ENCODE measurements at regions not wholly inside any gene's neighbourhood (a gene's known extent, or its start where the extent isn't known, plus 50 kb on each side); places are given as distances from the start of the nearest gene placed in this dataset.

DNA sequence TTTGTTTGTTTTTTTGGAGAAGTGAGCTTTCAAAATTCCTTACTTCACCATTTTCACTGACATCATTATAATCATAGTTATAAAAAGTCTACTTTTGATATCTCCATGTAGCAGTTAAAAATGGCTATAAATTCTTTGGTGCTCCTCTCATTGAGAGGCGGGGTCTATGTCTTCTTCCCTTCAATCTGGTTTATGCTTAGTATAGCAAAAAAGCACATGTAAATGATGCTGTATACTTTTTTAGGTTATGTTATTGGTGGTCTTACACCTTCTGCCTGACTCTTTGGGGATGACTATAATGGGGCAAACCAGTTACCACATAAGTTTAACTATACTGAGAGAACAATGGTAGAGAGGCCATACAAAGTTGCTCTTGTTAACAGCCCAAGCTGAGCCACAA, 289.6 kb downstream of the EPM2A start:
- no peaks in the 10 kb centered on the region for H3K27me3 ChIP-seq (replicated peaks in 1 of 4; ENCODE audit: control extremely low read depth in 1 of 4, control insufficient read depth in 3 of 4, insufficient read depth in 4 of 4, low read length in 3 of 4)
- peaks cover 0 to 14% (median 5%) of the 10 kb centered on the region in 3 donors for H3K9me3 ChIP-seq (ENCODE audit: control extremely low read depth in 1 of 3, control insufficient read depth in 2 of 3, insufficient read depth in 1 of 3, low read length in 2 of 3)
- intact Hi-C loops (cut with micrococcal nuclease): no loop called here
- H3K9ac ChIP-seq (ENCODE audit: low read length): no peak overlapping the region
- WGBS (ENCODE audit: insufficient coverage): no CpG with 5 or more reads among the region's 1 CpG
- H3K4me2 ChIP-seq (replicated peaks; ENCODE audit: low read depth, low read length, poor library complexity, severe bottlenecking): no peak overlapping the region
- H3K27ac Mint-ChIP-seq: no peak overlapping the region
- H2AFZ ChIP-seq (ENCODE audit: insufficient read depth, low read depth, low read length, poor library complexity, severe bottlenecking): no peak overlapping the region
- DNase-seq (no peak), ATAC-seq (ENCODE audit: low read depth) (no peak)
- H3K4me1 Mint-ChIP-seq: no peaks in the 10 kb centered on the region
- H3K4me3 Mint-ChIP-seq: no peak overlapping the region
- peaks cover 18% of the 10 kb centered on the region for H3K9me3 Mint-ChIP-seq (ENCODE audit: insufficient read depth)
- POLR2A ChIA-PET: no interaction called here
- H3K36me3 ChIP-seq (replicated peaks in 1 of 2; ENCODE audit: control extremely low read depth in 1 of 2, control insufficient read depth in 1 of 2, extremely low read depth in 1 of 2, insufficient read depth in 2 of 2, low read length in 1 of 2): no peaks in the 10 kb centered on the region
- no peaks in the 10 kb centered on the region for H3K27me3 Mint-ChIP-seq
- H4K20me1 ChIP-seq (ENCODE audit: control insufficient read depth, insufficient read depth, low read length, poor library complexity, severe bottlenecking): no peaks in the 10 kb centered on the region
- no peaks in the 10 kb centered on the region for H3K79me2 ChIP-seq (ENCODE audit: control insufficient read depth, insufficient read depth, low read length)
- no peak overlapping the region for H3K4me3 ChIP-seq (ENCODE audit: control extremely low read depth in 1 of 5, extremely low read depth in 1 of 5, insufficient read depth in 1 of 5, low read depth in 2 of 5, low read length in 4 of 5)
- H3K4me1 ChIP-seq (ENCODE audit: control insufficient read depth in 2 of 2, insufficient read depth in 2 of 2, low read length in 2 of 2): no peaks in the 10 kb centered on the region
- no peak overlapping the region for H3K27ac ChIP-seq (ENCODE audit: low read length in 2 of 2)
- CTCF ChIA-PET: no interaction called here
- TF ChIP-seq, protein P1, sequence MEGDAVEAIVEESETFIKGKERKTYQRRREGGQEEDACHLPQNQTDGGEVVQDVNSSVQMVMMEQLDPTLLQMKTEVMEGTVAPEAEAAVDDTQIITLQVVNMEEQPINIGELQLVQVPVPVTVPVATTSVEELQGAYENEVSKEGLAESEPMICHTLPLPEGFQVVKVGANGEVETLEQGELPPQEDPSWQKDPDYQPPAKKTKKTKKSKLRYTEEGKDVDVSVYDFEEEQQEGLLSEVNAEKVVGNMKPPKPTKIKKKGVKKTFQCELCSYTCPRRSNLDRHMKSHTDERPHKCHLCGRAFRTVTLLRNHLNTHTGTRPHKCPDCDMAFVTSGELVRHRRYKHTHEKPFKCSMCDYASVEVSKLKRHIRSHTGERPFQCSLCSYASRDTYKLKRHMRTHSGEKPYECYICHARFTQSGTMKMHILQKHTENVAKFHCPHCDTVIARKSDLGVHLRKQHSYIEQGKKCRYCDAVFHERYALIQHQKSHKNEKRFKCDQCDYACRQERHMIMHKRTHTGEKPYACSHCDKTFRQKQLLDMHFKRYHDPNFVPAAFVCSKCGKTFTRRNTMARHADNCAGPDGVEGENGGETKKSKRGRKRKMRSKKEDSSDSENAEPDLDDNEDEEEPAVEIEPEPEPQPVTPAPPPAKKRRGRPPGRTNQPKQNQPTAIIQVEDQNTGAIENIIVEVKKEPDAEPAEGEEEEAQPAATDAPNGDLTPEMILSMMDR (IDR thresholded peaks at IDR 0.05): no peak
- no peak for TF ChIP-seq EZH2 (IDR thresholded peaks at IDR 0.05; ENCODE audit: borderline replicate concordance, insufficient read depth, low read depth, low read length, poor library complexity, severe bottlenecking)

DNA sequence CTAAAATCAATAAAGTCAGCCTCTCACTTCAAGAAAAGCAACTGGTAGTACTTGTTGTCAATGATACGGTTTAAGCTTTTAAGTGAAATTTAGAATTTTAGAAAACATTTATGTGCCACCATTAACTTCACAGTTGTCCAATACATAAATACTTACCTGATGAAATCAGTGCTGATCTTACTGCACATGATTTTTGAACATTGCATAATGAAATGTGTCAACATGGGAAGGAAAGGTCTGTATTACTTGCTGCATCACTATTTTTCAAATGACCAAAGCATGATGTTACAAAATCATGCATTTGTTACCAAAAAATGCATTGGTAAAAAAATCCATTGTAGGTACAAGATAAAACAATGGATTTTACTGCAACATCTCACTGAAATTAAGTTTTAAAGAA, 284.3 kb downstream of the EPM2A start:
- WGBS (ENCODE audit: insufficient coverage): no CpG with 5 or more reads among the region's 1 CpG
- Mint-ChIP-seq H3K4me3 (no peak overlapping the region), H3K4me1 (no peaks in the 10 kb centered on the region), H3K9me3 (ENCODE audit: insufficient read depth) (peaks cover 6% of the 10 kb centered on the region), H3K27me3 (no peaks in the 10 kb centered on the region), H3K27ac (no peak overlapping the region)
- ATAC-seq (ENCODE audit: low read depth) (no peak), DNase-seq (no peak)
- no peak overlapping the region for H3K4me2 ChIP-seq (replicated peaks; ENCODE audit: low read depth, low read length, poor library complexity, severe bottlenecking)
- H3K79me2 ChIP-seq (ENCODE audit: control insufficient read depth, insufficient read depth, low read length): no peaks in the 10 kb centered on the region
- no peaks in the 10 kb centered on the region for H3K36me3 ChIP-seq (replicated peaks in 1 of 2; ENCODE audit: control extremely low read depth in 1 of 2, control insufficient read depth in 1 of 2, extremely low read depth in 1 of 2, insufficient read depth in 2 of 2, low read length in 1 of 2)
- TF ChIP-seq, protein P1 (IDR thresholded peaks at IDR 0.05): no peak
- no peak for TF ChIP-seq EZH2 (IDR thresholded peaks at IDR 0.05; ENCODE audit: borderline replicate concordance, insufficient read depth, low read depth, low read length, poor library complexity, severe bottlenecking)
- H3K4me3 ChIP-seq (ENCODE audit: control extremely low read depth in 1 of 5, extremely low read depth in 1 of 5, insufficient read depth in 1 of 5, low read depth in 2 of 5, low read length in 4 of 5): no peak overlapping the region
- no peak overlapping the region for H3K27ac ChIP-seq (ENCODE audit: low read length in 2 of 2)
- H3K27me3 ChIP-seq (replicated peaks in 1 of 4; ENCODE audit: control extremely low read depth in 1 of 4, control insufficient read depth in 3 of 4, insufficient read depth in 4 of 4, low read length in 3 of 4): no peaks in the 10 kb centered on the region
- CTCF ChIA-PET: interaction anchor here (0.6 kb wide), 1 partner anchor 1690 kb away, joined by 3 read pairs; no protein-coding TSS in a partner anchor
- H3K4me1 ChIP-seq (ENCODE audit: control insufficient read depth in 2 of 2, insufficient read depth in 2 of 2, low read length in 2 of 2): no peaks in the 10 kb centered on the region
- H3K9ac ChIP-seq (ENCODE audit: low read length): no peak overlapping the region
- H3K9me3 ChIP-seq (ENCODE audit: control extremely low read depth in 1 of 3, control insufficient read depth in 2 of 3, insufficient read depth in 1 of 3, low read length in 2 of 3): peaks cover 0 to 2% (median 0%) of the 10 kb centered on the region in 3 donors
- no peak overlapping the region for H2AFZ ChIP-seq (ENCODE audit: insufficient read depth, low read depth, low read length, poor library complexity, severe bottlenecking)
- intact Hi-C loops (cut with micrococcal nuclease): no loop called here
- no peaks in the 10 kb centered on the region for H4K20me1 ChIP-seq (ENCODE audit: control insufficient read depth, insufficient read depth, low read length, poor library complexity, severe bottlenecking)
- POLR2A ChIA-PET: no interaction called here
